Eye (tissue), 1 donor: ENCODE measurements at regions not wholly inside any gene's neighbourhood (a gene's known extent, or its start where the extent isn't known, plus 50 kb on each side); places are given as distances from the start of the nearest gene placed in this dataset.
"Not testable (repeated sequence)": the region's sequence is repeated elsewhere in the genome, so short reads cannot be mapped to it uniquely, and the experiment has no call there.

Source experiments
- DNase-seq: peaks from one replicate; pipeline ENCODE4 v3.0.0-alpha.2; 2015

- no peak for DNase-seq
Observed at GRCh38 chr4:155037031-155037430, 171.4 kb upstream of the NPY2R start.

DNA sequence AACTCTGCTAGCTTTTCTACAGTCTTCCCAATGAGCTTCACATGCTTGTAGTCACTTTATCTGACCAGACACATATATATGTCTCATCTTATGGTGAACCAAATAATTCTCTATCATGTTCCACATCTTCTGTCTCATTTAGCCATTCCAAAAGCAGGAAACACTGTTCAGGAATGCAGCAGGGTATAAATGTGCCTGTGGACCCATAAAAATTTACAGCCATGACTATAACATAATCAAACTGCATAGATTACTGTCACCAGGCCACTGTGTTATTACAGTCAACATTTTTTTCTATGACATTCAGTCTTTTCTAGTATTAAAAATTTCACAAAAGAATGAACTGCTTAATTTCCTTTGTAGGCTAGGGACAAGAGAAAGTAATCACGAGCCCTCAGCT, 170.0 kb upstream of the NPY2R start:
- no peak for DNase-seq

DNA sequence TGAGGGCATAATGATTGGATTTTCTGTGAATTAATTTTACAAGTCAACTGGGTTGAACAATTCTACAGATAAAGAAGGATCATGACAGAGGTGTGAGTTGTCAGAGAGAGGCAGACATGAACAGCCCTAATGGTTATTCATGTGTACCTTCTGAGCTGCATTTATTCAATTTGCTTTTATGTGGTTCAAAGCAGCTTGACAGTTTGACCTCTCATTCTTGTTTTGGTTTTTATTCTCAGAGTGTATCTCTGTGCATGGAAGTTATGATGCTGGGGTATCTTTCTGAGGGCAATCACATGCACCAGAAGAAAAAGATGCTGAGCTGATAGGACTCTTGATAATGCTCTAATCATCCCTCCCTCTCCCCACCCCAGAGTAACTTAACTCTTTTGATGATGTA, 169.3 kb upstream of the NPY2R start:
- DNase-seq, result no peak

- DNase-seq, result no peak
Observed at GRCh38 chr4:155040031-155040430, 168.4 kb upstream of the NPY2R start.

- no peak for DNase-seq
Observed at GRCh38 chr4:155042014-155042413, 166.4 kb upstream of the NPY2R start.

GRCh38 chr4:155044251-155044650, 164.2 kb upstream of the NPY2R start:
- DNase-seq, result not testable (repeated sequence)

DNA sequence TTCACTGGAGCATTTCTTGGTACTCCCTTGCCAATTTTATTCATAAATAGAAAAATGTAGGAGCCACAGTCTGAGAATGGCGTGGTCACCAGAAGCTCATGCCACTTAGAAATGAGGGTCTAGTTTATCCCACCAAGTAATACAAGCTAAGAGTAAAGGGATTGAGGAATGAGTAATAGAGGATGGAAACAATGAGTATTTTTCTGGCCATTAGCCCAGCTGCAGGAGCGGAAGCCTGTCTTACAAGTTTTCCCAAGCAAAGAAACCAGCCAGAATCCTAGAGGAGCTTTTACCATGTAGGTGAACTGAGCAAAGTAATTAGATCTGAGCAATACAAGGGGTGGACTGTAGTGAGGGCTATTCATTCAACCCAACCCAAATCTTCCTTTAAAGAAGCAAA, 160.7 kb upstream of the NPY2R start:
- no peak for DNase-seq

- DNase-seq, result not testable (repeated sequence)
Observed at GRCh38 chr4:155054042-155054441, 154.4 kb upstream of the NPY2R start.

GRCh38 chr4:155060419-155060818, 148.0 kb upstream of the NPY2R start:
- DNase-seq, result no peak

- no peak for DNase-seq
Observed at GRCh38 chr4:155060873-155061272, 147.6 kb upstream of the NPY2R start.

DNA sequence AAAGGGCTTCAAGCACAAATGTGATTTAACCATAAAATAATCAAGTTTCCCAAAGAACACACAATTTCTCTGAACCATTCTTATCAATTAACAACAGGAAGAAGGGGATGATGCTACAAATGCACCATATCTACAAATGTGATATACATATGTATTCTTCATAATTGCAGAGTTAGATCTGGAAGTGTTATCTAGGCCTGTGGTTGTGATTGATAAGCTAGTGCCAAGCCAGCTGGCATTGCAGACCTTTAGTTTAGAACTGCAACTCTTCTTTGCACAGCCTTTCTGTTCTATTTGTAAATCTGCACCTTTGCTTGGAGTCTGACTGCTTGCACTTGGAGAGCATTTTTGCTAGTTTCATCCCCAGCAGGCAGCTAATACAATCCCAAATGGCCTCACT, 145.5 kb upstream of the NPY2R start:
- no peak for DNase-seq

DNA sequence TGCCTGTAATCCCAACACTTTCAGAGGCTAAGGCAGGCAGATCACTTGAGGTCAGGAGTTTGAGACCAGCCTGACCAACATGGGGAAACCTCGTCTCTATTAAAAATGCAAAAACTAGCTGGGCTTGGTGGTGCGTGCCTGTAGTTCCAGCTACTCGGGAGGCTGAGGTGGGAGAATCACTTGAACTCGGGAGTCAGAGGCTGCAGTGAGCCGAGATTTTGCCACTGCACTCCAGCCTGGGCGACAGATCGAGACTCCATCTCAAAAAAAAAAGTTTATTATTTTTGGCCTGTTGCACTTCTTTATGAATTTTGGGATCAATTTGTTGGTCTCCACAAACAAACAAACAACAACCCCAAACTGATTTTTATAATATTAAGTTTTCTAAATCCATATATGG, 143.5 kb upstream of the NPY2R start:
- DNase-seq, result not testable (repeated sequence)

DNA sequence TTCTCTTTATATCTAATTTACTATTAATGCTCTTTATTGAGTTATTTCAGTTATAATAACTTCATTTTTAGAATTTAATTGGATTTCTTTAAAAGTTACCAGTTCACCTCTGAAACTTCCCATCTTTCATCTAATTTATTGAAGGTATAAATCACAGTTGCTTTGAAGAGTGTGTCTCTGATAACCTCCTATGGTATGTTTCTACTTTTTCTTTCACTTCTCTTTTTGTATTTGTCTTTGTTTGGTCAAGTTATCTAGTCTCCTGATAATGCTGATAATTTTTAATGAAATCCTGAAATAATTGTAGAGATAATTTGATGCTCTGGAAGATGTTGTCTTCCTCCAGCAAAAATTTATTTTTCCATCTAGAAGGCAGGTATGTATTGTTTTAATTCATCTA, 141.6 kb upstream of the NPY2R start:
- no peak for DNase-seq

DNA sequence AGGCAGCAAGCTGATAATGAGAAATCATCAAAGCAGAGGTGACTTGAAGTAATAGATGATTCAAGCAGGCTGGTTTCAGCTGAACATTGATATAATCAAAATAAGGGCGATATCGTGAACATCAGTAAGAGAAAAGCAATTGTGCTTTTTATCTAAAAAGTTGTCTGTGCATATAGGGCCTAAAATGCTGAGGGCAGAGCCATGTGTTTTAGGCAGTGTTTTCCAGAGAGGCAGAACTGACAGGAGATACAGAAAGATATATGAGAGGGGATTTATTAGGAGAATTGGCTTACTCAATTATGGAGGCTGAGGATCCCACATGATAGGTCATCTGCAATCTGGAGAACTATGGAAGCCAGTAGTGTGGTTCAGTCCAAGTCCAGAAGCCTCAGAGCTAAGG, 136.5 kb upstream of the NPY2R start:
- DNase-seq, result no peak

DNA sequence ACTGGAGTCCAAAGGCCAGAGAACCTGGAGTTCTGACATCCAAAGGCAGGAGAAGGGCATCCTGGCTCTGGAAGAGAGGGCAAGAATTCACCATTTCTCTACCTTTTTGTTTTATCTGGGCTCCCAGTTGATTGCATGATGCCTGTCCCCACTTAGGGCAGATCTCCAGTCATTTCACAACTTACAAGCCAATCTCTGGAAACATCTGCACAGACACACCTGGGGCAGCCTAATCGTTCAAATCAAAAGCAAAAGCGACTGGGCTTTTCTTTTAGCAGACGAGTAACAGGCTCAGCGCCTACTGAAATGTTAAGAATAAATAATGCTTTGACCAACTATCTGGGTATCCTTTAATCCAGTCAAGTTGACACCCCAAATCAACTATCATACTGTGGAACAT, 136.0 kb upstream of the NPY2R start:
- DNase-seq, result no peak

DNA sequence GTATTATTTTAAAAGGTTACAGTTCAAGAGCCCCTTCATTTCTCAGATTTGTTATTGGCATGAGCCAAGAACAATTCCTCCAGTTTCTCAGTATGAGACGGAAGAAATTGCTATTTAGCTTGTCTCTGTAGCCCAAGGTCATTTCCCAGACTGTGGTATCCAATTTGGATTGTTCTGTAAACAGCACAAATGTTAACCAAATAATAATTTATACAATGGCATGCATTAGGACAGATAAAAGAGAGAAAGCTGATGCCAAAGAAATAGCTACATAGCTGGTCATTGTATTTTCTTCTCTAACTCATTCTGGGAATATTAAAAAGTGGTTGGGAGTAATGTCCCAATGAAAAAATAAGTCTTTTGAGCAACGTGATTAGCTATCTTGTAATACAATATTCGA, 134.6 kb upstream of the NPY2R start:
- no peak for DNase-seq

DNA sequence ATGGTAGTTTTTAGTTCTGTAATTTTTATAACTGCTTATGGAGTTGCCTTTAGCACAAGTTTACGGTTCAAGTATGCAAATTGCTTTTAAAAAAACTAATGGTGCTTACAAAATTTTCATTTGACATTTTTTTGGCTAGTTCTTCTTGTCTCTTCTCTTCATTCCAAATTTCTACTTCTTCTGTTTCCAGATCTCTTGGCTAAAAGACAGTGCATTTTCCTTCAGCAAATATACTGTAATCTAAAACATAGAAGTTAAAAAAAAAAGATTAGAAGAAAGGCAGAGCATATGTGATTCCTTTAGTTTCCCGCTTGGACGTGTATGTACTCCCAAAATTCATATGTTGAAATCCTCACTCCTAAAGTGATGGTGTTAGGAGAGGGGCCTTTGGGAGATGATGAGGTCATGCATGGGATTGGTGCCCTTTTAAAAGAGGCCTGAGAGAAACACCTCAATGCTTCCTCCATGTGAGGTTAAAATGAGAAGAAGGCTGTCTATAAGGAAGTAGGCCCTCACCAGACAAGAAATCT, 132.1 kb upstream of the NPY2R start:
- DNase-seq, result no peak

GRCh38 chr4:155077452-155078229, 130.8 kb upstream of the NPY2R start:
- no peak for DNase-seq

DNA sequence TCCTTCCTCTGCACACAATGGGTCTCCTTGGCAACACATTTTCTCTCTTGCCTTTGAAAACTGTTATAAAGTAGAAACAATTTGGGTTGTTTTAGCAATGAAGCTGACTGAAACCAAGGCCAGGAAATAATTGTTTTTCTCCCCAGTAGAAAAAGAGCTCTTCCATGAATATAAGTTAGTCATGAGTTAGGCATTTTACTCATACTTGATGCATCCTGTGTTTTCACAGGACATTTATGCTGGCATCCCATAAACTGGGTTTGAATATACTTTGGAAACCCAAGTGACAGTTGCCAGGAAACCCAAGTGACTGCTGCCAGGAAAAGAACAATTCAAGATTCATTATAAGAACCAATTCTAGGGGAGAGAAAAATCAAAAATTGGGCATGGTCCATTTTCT, 128.6 kb upstream of the NPY2R start:
- no peak for DNase-seq

DNA sequence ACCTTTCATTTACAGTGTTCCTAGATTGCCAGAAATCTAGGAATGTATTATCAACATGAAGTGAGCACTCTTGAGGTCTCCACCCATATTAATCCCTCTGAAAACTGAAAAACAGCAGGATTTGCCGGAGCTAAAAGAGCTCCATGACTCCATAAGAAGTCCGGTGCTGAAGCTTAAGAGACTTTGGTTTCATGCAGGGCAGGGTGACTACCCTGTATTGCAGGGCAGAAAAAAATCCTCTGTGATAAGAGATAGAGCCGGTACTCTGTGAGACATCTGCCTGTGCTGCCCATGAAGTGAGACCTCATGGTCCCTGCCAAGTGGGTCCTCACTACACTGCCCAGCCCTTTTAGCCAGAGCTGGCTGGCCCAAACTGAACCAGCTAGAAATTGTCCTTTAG, 127.2 kb upstream of the NPY2R start:
- DNase-seq, result no peak

- DNase-seq, result no peak
Observed at GRCh38 chr4:155085843-155086530, 122.4 kb upstream of the NPY2R start.

GRCh38 chr4:155094201-155094820, 114.1 kb upstream of the NPY2R start:
- DNase-seq, result no peak

DNA sequence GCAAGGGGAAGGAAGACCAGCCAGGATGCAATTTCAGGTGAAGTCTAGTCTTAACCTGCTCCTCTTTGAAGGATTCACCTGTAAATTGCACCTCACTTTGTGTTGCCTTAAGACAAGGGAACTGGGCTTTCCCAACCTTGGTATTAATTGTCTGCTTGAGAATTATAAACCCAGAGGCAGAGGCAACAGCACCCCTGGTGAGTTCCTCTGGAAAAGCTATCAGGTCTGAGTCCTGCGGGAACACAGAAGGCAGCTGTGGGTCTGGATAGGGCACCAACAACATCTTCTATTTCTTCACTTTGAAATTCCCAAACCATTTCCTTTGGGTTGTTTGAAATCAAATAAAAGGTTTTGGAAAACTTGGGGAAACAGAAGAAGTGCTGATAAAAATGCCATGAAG, 109.2 kb upstream of the NPY2R start:
- DNase-seq, result no peak

GRCh38 chr4:155106629-155107028, 101.8 kb upstream of the NPY2R start:
- no peak for DNase-seq
